B cell (primary cell): ENCODE measurements at regions not wholly inside any gene's neighbourhood (a gene's known extent, or its start where the extent isn't known, plus 50 kb on each side); places are given as distances from the start of the nearest gene placed in this dataset.

ENCODE experiments used
- ATAC-seq: fragments of 200-7000 bp; cut with Tn5 transposase; one replicate; pipeline ENCODE4 v1.10.0; 2021; ENCODE audit warnings: low read depth, mild to moderate bottlenecking, moderate number of reproducible peaks, moderate library complexity
- CTCF ChIA-PET: fragments of 350-600 bp; sonication (Branson Sonifier 250); formaldehyde crosslinking; loops from one replicate; lab custom pipeline; 2021; ENCODE audit warnings: antibody characterized with exemption, inconsistent platforms; lab: Charles Lee
- POLR2A ChIA-PET: fragments of 350-600 bp; sonication (Branson Sonifier 250); formaldehyde crosslinking; loops from one replicate; lab custom pipeline; 2021; ENCODE audit warnings: antibody characterized with exemption; lab: Charles Lee
- DNase-seq: peaks from one replicate; pipeline ENCODE4 v3.0.0; 2013
- H2AFZ ChIP-seq: 2 replicates; pipeline ENCODE4 v1.6.1; 2012; ENCODE audit warnings: mild to moderate bottlenecking, low read depth, low read length; ENCODE audit not compliant: insufficient read depth, poor library complexity, severe bottlenecking
- H3K27ac ChIP-seq, 2 donors: 1 replicate in 1 of 2; 2 replicates in 1 of 2; pipeline ENCODE4 v1.5.1; 2012 to 2013; ENCODE audit warnings: low read length in 2 of 2, mild to moderate bottlenecking in 2 of 2, moderate library complexity in 1 of 2
- H3K27me3 ChIP-seq, 4 experiments: fragments of 200-600 bp in 1 of 4; sonication (generic) in 1 of 4; replicated peaks in 1 of 4; 1 replicate in 2 of 4; 2 replicates in 2 of 4; pipeline versions ENCODE4 v1.6.1 to v1.7.0; 2013 to 2016; ENCODE audit warnings: low read length in 3 of 4, mild to moderate bottlenecking in 2 of 4, mixed read lengths in 1 of 4, moderate library complexity in 1 of 4; ENCODE audit not compliant: insufficient read depth in 4 of 4, control insufficient read depth in 3 of 4; ENCODE audit errors: control extremely low read depth in 1 of 4
- H3K36me3 ChIP-seq, 2 experiments: replicated peaks in 1 of 2; 1 replicate in 1 of 2; 2 replicates in 1 of 2; pipeline versions ENCODE4 v1.6.1 to v1.7.1; 2013; ENCODE audit warnings: low read length in 1 of 2; ENCODE audit not compliant: insufficient read depth in 2 of 2, control insufficient read depth in 1 of 2; ENCODE audit errors: control extremely low read depth in 1 of 2, extremely low read depth in 1 of 2
- H3K4me1 ChIP-seq, 2 donors: fragments of 200-600 bp in 1 of 2; sonication (generic) in 1 of 2; 1 replicate in 1 of 2; 2 replicates in 1 of 2; pipeline versions ENCODE4 v1.5.1 to v1.6.1; 2013 to 2017; ENCODE audit warnings: low read length in 2 of 2; ENCODE audit not compliant: control insufficient read depth in 2 of 2, insufficient read depth in 2 of 2
- H3K4me2 ChIP-seq: replicated peaks from 2 replicates; pipeline ENCODE3; 2012; ENCODE audit warnings: mild to moderate bottlenecking, low read depth, low read length; ENCODE audit not compliant: poor library complexity, severe bottlenecking
- H3K4me3 ChIP-seq, 5 experiments: fragments of 200-600 bp in 1 of 5; sonication (generic) in 1 of 5; 1 replicate in 3 of 5; 2 replicates in 2 of 5; pipeline versions ENCODE4 v1.5.1 to v1.7.0; 2011 to 2016; ENCODE audit warnings: low read length in 4 of 5, mild to moderate bottlenecking in 4 of 5, low read depth in 2 of 5, control low read depth in 1 of 5, moderate library complexity in 1 of 5; ENCODE audit not compliant: insufficient read depth in 1 of 5; ENCODE audit errors: control extremely low read depth in 1 of 5, extremely low read depth in 1 of 5
- H3K79me2 ChIP-seq: fragments of 200-600 bp; sonication (generic); one replicate; pipeline ENCODE4 v1.6.0; 2016; ENCODE audit warnings: low read length; ENCODE audit not compliant: control insufficient read depth, insufficient read depth
- H3K9ac ChIP-seq: fragments of 200-600 bp; sonication (generic); 2 replicates; pipeline ENCODE4 v1.6.1; 2017; ENCODE audit warnings: mild to moderate bottlenecking, low read length, moderate library complexity
- H3K9me3 ChIP-seq, 3 donors: one replicate each; pipeline versions ENCODE4 v1.6.1 to v1.7.1; 2013; ENCODE audit warnings: low read length in 2 of 3; ENCODE audit not compliant: control insufficient read depth in 2 of 3, insufficient read depth in 1 of 3; ENCODE audit errors: control extremely low read depth in 1 of 3
- H4K20me1 ChIP-seq: 2 replicates; pipeline ENCODE4 v1.6.0; 2012; ENCODE audit warnings: mild to moderate bottlenecking, low read length; ENCODE audit not compliant: insufficient read depth, control insufficient read depth, poor library complexity, severe bottlenecking
- H3K27ac Mint-ChIP-seq: one replicate; pipeline ENCODE4 v1.8.0; 2021; ENCODE audit warnings: mixed read lengths
- H3K27me3 Mint-ChIP-seq: one replicate; pipeline ENCODE4 v1.8.0; 2021; ENCODE audit warnings: mixed read lengths
- H3K4me1 Mint-ChIP-seq: one replicate; pipeline ENCODE4 v1.8.0; 2021; ENCODE audit warnings: mixed read lengths
- H3K4me3 Mint-ChIP-seq: one replicate; pipeline ENCODE4 v1.8.0; 2021; ENCODE audit warnings: mixed read lengths
- H3K9me3 Mint-ChIP-seq: one replicate; pipeline ENCODE4 v1.8.0; 2022; ENCODE audit warnings: mixed read lengths; ENCODE audit not compliant: insufficient read depth
- EZH2 ChIP-seq: IDR thresholded peaks from 2 replicates; pipeline ENCODE4 v1.6.1; 2012; ENCODE audit warnings: borderline replicate concordance, low read depth, mild to moderate bottlenecking, moderate library complexity, low read length; ENCODE audit not compliant: insufficient read depth, poor library complexity, severe bottlenecking
- WGBS: methylation state at CpG from one replicate; pipeline ENCODE4 v1.1.5; 2013; ENCODE audit warnings: missing lambda C conversion rate; ENCODE audit not compliant: insufficient coverage; 5-methylcytosine and 5-hydroxymethylcytosine counted together
- intact Hi-C: fragments of 100-400 bp; cut with micrococcal nuclease; formaldehyde crosslinking; loops from one replicate; pipeline ENCODE4 v1.10.0; 2022
- TF ChIP-seq, protein P1 (sequence below): fragments of 200-600 bp; IDR thresholded peaks from one replicate; pipeline ENCODE4 v1.8.0; 2022; ENCODE audit warnings: antibody characterized with exemption, mild to moderate bottlenecking

DNA sequence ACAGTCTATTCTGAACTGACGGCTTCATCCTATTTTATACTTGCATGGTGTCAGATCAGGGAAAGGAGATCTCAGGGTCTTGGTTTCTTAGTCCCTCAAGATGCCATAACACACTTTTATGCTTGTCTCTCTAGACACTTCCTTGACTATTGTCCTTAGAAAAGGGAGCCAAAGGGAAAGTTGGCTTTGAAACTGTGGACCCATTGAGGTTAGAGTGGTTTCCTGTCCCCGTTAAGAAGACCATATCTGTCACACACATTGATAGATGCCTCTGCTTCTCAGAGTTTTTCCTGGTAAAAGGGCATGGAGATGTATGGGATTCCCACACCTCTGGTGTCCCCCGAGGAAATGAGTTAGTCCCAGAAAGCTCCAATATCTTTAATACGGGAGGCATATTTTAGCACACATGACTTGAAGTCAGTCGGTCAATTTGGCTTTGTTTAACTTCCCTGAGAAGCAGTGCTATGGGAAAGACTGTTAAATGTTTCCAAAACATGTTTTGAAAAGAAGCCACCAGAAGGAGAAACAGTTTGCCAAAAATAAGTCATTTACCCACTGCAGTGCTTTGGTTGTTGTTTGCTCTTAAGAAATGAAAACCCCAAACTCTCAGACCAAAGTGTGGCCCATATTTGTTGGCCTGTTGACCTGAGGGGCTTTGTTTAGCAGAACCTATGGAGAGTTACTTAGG, 133.4 kb upstream of the CXCR4 start:
- H3K4me1 ChIP-seq: peaks cover 53 to 54% of the 10 kb centered on the region in 2 donors
- H3K9me3 ChIP-seq: peaks cover 0 to under 1% (median 0%) of the 10 kb centered on the region in 3 donors
- ATAC-seq (no peak), DNase-seq (no peak)
- intact Hi-C loops: no loop called here
- H3K36me3 ChIP-seq: no peaks in the 10 kb centered on the region
- H4K20me1 ChIP-seq: no peaks in the 10 kb centered on the region
- CTCF ChIA-PET: interaction anchor here (1.5 kb wide), 1 partner anchor 126 kb away, joined by 4 read pairs; no protein-coding TSS in a partner anchor
- POLR2A ChIA-PET: no interaction called here
- TF ChIP-seq, protein P1, sequence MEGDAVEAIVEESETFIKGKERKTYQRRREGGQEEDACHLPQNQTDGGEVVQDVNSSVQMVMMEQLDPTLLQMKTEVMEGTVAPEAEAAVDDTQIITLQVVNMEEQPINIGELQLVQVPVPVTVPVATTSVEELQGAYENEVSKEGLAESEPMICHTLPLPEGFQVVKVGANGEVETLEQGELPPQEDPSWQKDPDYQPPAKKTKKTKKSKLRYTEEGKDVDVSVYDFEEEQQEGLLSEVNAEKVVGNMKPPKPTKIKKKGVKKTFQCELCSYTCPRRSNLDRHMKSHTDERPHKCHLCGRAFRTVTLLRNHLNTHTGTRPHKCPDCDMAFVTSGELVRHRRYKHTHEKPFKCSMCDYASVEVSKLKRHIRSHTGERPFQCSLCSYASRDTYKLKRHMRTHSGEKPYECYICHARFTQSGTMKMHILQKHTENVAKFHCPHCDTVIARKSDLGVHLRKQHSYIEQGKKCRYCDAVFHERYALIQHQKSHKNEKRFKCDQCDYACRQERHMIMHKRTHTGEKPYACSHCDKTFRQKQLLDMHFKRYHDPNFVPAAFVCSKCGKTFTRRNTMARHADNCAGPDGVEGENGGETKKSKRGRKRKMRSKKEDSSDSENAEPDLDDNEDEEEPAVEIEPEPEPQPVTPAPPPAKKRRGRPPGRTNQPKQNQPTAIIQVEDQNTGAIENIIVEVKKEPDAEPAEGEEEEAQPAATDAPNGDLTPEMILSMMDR: no peak
- TF ChIP-seq EZH2: no peak
- peak overlapping the region; percentile 68 for H3K27ac Mint-ChIP-seq
- H3K27me3 Mint-ChIP-seq: no peaks in the 10 kb centered on the region
- H3K27me3 ChIP-seq: no peaks in the 10 kb centered on the region
- no peak overlapping the region for H3K4me3 Mint-ChIP-seq
- no peak overlapping the region for H3K27ac ChIP-seq
- H3K79me2 ChIP-seq: no peaks in the 10 kb centered on the region
- no peak overlapping the region for H3K9ac ChIP-seq
- H3K9me3 Mint-ChIP-seq: no peaks in the 10 kb centered on the region
- 33% methylated on average over 2 of the region's 5 CpGs for WGBS
- H2AFZ ChIP-seq: peak overlapping the region; percentile 9
- H3K4me1 Mint-ChIP-seq: peaks cover 67% of the 10 kb centered on the region
- no peak overlapping the region for H3K4me3 ChIP-seq
- no peak overlapping the region for H3K4me2 ChIP-seq

DNA sequence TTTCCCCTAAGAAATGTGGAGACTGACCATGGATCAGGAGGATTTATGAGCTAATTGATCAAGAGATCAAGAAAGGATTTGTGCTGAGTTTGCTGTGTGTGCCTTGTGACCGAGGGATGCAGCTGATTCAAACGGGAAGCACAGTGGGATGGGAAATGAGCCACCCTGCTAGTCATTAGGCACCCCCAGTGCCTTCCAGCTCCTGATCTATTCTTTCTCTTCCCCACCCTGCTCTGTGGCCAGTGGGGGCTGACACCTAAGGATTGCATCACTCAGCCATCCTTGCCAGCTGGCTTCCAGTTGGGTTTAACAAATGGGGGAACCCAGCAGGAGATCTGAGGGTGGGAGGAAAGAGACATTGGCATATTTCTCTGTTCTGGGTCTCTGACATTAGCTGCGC, 132.2 kb upstream of the CXCR4 start:
- H3K27ac Mint-ChIP-seq: no peak overlapping the region
- Histone ChIP-seq H3K79me2 (no peaks in the 10 kb centered on the region), H3K27ac (no peak overlapping the region), H3K36me3 (no peaks in the 10 kb centered on the region), H4K20me1 (no peaks in the 10 kb centered on the region), H3K9me3 (peaks cover 0 to 4% (median 0%) of the 10 kb centered on the region in 3 donors), H3K4me2 (no peak overlapping the region), H3K9ac (no peak overlapping the region), H3K4me3 (no peak overlapping the region), H2AFZ (no peak overlapping the region), H3K27me3 (no peaks in the 10 kb centered on the region), H3K4me1 (peaks cover 46 to 54% of the 10 kb centered on the region in 2 donors)
- ChIA-PET CTCF (interaction anchor here (1.2 to 1.5 kb wide), 2 partner anchors 102 to 127 kb away, joined by 3 to 4 read pairs; no protein-coding TSS in a partner anchor), POLR2A (interaction anchor here (0.9 to 1.1 kb wide), 2 partner anchors 10 to 13 kb away, joined by 3 to 5 read pairs; no protein-coding TSS in a partner anchor)
- H3K9me3 Mint-ChIP-seq: no peaks in the 10 kb centered on the region
- no peak for DNase-seq
- H3K4me3 Mint-ChIP-seq: no peak overlapping the region
- intact Hi-C loops: no loop called here
- H3K4me1 Mint-ChIP-seq: peaks cover 64% of the 10 kb centered on the region
- ATAC-seq: no peak
- 100% methylated on average over 1 of the region's 3 CpGs for WGBS
- TF ChIP-seq, protein P1: no peak
- TF ChIP-seq EZH2: no peak
- H3K27me3 Mint-ChIP-seq: no peaks in the 10 kb centered on the region
